ENCODE measurements at regions not wholly inside any gene's neighbourhood (a gene's known extent, or its start where the extent isn't known, plus 50 kb on each side); places are given as distances from the start of the nearest gene placed in this dataset.

- Mint-ChIP-seq H3K27me3 (ENCODE audit: unreplicated experiment) (peaks cover 1% of the 10 kb centered on the region), H3K36me3 (ENCODE audit: unreplicated experiment) (no peaks in the 10 kb centered on the region), H3K4me1 (ENCODE audit: low read depth, unreplicated experiment) (peaks cover 41% of the 10 kb centered on the region), H3K4me3 (ENCODE audit: unreplicated experiment) (no peak overlapping the region), H3K9me3 (ENCODE audit: unreplicated experiment) (peaks cover 5% of the 10 kb centered on the region), H3K27ac (ENCODE audit: unreplicated experiment) (no peak overlapping the region)
- no peak for DNase-seq
- TF ChIP-seq CTCF (IDR thresholded peaks at IDR 0.05; ENCODE audit: partially characterized antibody, unreplicated experiment), result no peak
Observed at GRCh38 chr16:51442141-51442870, 291.2 kb upstream of the SALL1 start.

- H3K27ac Mint-ChIP-seq (ENCODE audit: unreplicated experiment), result peak overlapping the region; percentile 89
- no peak for TF ChIP-seq CTCF (IDR thresholded peaks at IDR 0.05; ENCODE audit: partially characterized antibody, unreplicated experiment)
- H3K4me1 Mint-ChIP-seq (ENCODE audit: low read depth, unreplicated experiment), result peaks cover 41% of the 10 kb centered on the region
- peaks cover 4% of the 10 kb centered on the region for H3K27me3 Mint-ChIP-seq (ENCODE audit: unreplicated experiment)
- peaks cover 5% of the 10 kb centered on the region for H3K9me3 Mint-ChIP-seq (ENCODE audit: unreplicated experiment)
- no peaks in the 10 kb centered on the region for H3K36me3 Mint-ChIP-seq (ENCODE audit: unreplicated experiment)
- peak overlapping the region; percentile 86 for H3K4me3 Mint-ChIP-seq (ENCODE audit: unreplicated experiment)
- no peak for DNase-seq
Observed at GRCh38 chr16:51440131-51440889, 289.2 kb upstream of the SALL1 start.

GRCh38 chr16:51439271-51439670, 288.2 kb upstream of the SALL1 start:
- Mint-ChIP-seq H3K4me1 (ENCODE audit: low read depth, unreplicated experiment) (peaks cover 41% of the 10 kb centered on the region), H3K9me3 (ENCODE audit: unreplicated experiment) (peaks cover 5% of the 10 kb centered on the region), H3K36me3 (ENCODE audit: unreplicated experiment) (no peaks in the 10 kb centered on the region), H3K27me3 (ENCODE audit: unreplicated experiment) (peaks cover 4% of the 10 kb centered on the region), H3K27ac (ENCODE audit: unreplicated experiment) (peak overlapping the region; percentile 87), H3K4me3 (ENCODE audit: unreplicated experiment) (peak overlapping the region; percentile 86)
- no peak for DNase-seq
- TF ChIP-seq CTCF (IDR thresholded peaks at IDR 0.05; ENCODE audit: partially characterized antibody, unreplicated experiment), result no peak

GRCh38 chr16:51436742-51437141, 285.7 kb upstream of the SALL1 start:
- Mint-ChIP-seq H3K27me3 (ENCODE audit: unreplicated experiment) (peaks cover 4% of the 10 kb centered on the region), H3K4me3 (ENCODE audit: unreplicated experiment) (no peak overlapping the region), H3K36me3 (ENCODE audit: unreplicated experiment) (no peaks in the 10 kb centered on the region), H3K27ac (ENCODE audit: unreplicated experiment) (no peak overlapping the region), H3K4me1 (ENCODE audit: low read depth, unreplicated experiment) (peaks cover 35% of the 10 kb centered on the region), H3K9me3 (ENCODE audit: unreplicated experiment) (peaks cover 5% of the 10 kb centered on the region)
- DNase-seq, result no peak
- no peak for TF ChIP-seq CTCF (IDR thresholded peaks at IDR 0.05; ENCODE audit: partially characterized antibody, unreplicated experiment)

Measured in glutamatergic neuron (in vitro differentiated cells).